OCI-LY3 (cell line): ENCODE measurements at regions not wholly inside any gene's neighbourhood (a gene's known extent, or its start where the extent isn't known, plus 50 kb on each side); places are given as distances from the start of the nearest gene placed in this dataset.

Experiments
- H2AFZ ChIP-seq: fragments of 200-600, 300-600 bp; shearing (Covaris generic); 2 replicates; pipeline ENCODE4 v1.6.0; 2014; ENCODE audit warnings: antibody characterized with exemption, low read depth, low read length
- H3K27ac ChIP-seq: fragments of 200-600, 300-600 bp; sonication (generic); 2 replicates; pipeline ENCODE4 v1.5.1; 2014; ENCODE audit warnings: mild to moderate bottlenecking, low read length, moderate library complexity, mixed read lengths
- H3K27me3 ChIP-seq: fragments of 200-600, 300-600 bp; sonication (generic); 2 replicates; pipeline ENCODE4 v1.6.1; 2014; ENCODE audit warnings: low read depth, low read length, mixed read lengths
- H3K36me3 ChIP-seq: fragments of 200-600, 300-600 bp; sonication (generic); replicated peaks from 2 replicates; pipeline ENCODE3; 2014; ENCODE audit warnings: low read depth, low read length, mixed read lengths
- H3K4me1 ChIP-seq: fragments of 300-600, 200-600 bp; sonication (generic); 2 replicates; pipeline ENCODE4 v1.6.1; 2014; ENCODE audit warnings: low read length, mixed read lengths
- H3K4me2 ChIP-seq: fragments of 200-600, 300-600 bp; sonication (generic); 2 replicates; pipeline ENCODE4 v1.6.1; 2014; ENCODE audit warnings: low read length, mixed read lengths
- H3K4me3 ChIP-seq: fragments of 300-600, 200-600 bp; sonication (generic); 2 replicates; pipeline ENCODE4 v1.5.1; 2014; ENCODE audit warnings: antibody characterized with exemption, mild to moderate bottlenecking, low read length, moderate library complexity
- H3K79me2 ChIP-seq: fragments of 300-600, 200-600 bp; shearing (Covaris generic); 2 replicates; pipeline ENCODE4 v1.6.1; 2014; ENCODE audit warnings: mild to moderate bottlenecking, low read length, mixed read lengths
- H3K9ac ChIP-seq: fragments of 300-600, 200-600 bp; shearing (Covaris generic); 2 replicates; pipeline ENCODE4 v1.6.0; 2014; ENCODE audit warnings: mild to moderate bottlenecking, low read length, moderate library complexity
- H3K9me3 ChIP-seq: fragments of 200-600, 300-600 bp; shearing (Covaris generic); 2 replicates; pipeline ENCODE4 v1.6.1; 2014; ENCODE audit warnings: low read length, mixed read lengths; ENCODE audit not compliant: insufficient read depth
- H4K20me1 ChIP-seq: fragments of 200-600, 300-600 bp; sonication (generic); 2 replicates; pipeline ENCODE4 v1.6.1; 2016; ENCODE audit warnings: low read length, mixed read lengths; ENCODE audit not compliant: insufficient read depth
- EZH2phosphoT487 ChIP-seq: fragments of 200-600 bp; shearing (Covaris generic); IDR thresholded peaks from 2 replicates; pipeline ENCODE4 v1.6.1; 2018; ENCODE audit warnings: antibody characterized with exemption, mixed run types, low read depth
- TF ChIP-seq, protein P1 (sequence below): fragments of 200-600, 300-600 bp; sonication (generic); IDR thresholded peaks from 2 replicates; pipeline ENCODE4 v1.5.1; 2014; ENCODE audit warnings: antibody characterized with exemption, low read length, low read depth

DNA sequence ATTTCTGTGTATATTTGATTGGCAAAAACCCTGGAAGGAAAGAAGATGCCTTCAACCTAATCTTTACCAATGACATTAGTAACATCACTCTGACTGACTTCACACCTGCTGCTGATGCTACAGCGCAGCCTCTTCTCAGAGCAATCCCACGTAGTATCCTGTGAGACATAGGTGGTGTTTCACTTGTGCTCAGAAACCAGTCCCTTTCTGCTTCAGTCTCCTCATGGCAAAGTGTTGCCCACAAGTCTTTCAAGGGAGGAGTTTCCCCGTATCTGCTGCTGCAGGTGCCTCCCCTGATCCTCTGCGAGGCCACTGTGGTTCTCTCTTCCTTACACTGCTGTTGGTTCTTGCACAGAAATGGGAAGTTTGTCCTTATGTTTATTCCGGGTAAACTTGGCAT lies 433.2 kb upstream of the TNP1 start:
- no peak overlapping the region for H3K27ac ChIP-seq
- peaks cover 9% of the 10 kb centered on the region; the same call in 1 of the 2 replicates for H3K27me3 ChIP-seq
- TF ChIP-seq EZH2phosphoT487: no peak
- TF ChIP-seq, protein P1, sequence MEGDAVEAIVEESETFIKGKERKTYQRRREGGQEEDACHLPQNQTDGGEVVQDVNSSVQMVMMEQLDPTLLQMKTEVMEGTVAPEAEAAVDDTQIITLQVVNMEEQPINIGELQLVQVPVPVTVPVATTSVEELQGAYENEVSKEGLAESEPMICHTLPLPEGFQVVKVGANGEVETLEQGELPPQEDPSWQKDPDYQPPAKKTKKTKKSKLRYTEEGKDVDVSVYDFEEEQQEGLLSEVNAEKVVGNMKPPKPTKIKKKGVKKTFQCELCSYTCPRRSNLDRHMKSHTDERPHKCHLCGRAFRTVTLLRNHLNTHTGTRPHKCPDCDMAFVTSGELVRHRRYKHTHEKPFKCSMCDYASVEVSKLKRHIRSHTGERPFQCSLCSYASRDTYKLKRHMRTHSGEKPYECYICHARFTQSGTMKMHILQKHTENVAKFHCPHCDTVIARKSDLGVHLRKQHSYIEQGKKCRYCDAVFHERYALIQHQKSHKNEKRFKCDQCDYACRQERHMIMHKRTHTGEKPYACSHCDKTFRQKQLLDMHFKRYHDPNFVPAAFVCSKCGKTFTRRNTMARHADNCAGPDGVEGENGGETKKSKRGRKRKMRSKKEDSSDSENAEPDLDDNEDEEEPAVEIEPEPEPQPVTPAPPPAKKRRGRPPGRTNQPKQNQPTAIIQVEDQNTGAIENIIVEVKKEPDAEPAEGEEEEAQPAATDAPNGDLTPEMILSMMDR: no peak

DNA sequence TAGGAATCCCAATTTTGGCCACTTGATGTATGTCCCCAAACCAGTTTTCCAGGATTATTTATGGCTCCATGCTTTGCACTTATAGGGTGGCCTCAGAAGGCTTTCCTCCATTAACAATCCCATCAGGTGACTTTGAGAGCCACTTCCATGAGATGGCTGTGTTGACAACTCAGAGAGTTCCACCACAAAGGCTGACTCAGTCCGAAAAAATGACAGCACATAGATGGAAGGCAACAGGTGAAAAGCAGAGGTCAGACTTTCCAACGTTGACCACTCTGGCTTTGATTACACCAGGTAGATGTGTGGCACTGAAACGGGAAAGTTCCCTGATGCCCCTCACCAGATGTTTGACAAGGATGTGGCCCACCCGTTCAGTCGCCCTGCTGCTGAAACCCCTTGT lies 431.4 kb upstream of the TNP1 start:
- Histone ChIP-seq H3K27ac (no peak overlapping the region), H3K9me3 (no peaks in the 10 kb centered on the region), H3K4me2 (no peak overlapping the region), H4K20me1 (no peaks in the 10 kb centered on the region), H3K79me2 (no peaks in the 10 kb centered on the region), H3K36me3 (no peaks in the 10 kb centered on the region), H3K4me1 (no peaks in the 10 kb centered on the region), H3K4me3 (no peak overlapping the region), H2AFZ (no peak overlapping the region), H3K27me3 (peaks cover 5% of the 10 kb centered on the region; the same call in 1 of the 2 replicates), H3K9ac (no peak overlapping the region)
- no peak for TF ChIP-seq EZH2phosphoT487
- TF ChIP-seq, protein P1: no peak

More for the DNA sequence above, 433.2 kb upstream of the TNP1 start:
- Histone ChIP-seq H3K9ac (no peak overlapping the region), H3K36me3 (no peaks in the 10 kb centered on the region), H3K79me2 (no peaks in the 10 kb centered on the region), H3K9me3 (no peaks in the 10 kb centered on the region), H2AFZ (no peak overlapping the region), H3K4me2 (no peak overlapping the region), H4K20me1 (no peaks in the 10 kb centered on the region), H3K4me3 (no peak overlapping the region), H3K4me1 (no peaks in the 10 kb centered on the region)

DNA sequence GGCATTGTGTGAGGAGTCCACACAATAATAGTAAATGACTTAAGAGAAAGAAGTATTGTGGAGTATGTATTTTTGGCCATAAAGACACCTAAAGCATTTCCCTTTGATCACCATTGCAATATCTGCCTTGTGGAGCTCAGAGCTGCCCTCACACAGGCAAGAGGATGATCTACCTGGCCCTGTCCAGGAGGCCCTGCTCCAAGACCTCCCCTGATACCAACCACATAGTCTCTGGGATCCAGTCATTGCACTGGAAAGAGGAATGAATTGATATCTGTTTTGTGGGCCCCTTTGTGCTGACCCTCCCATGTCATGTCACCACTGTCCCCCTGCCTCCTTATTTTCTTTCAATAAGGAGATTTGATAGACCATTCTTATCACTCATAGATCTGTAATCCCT lies 430.6 kb upstream of the TNP1 start:
- Histone ChIP-seq H3K79me2 (no peaks in the 10 kb centered on the region), H3K9ac (no peak overlapping the region), H3K4me1 (no peaks in the 10 kb centered on the region), H3K36me3 (no peaks in the 10 kb centered on the region), H3K4me3 (no peak overlapping the region), H3K4me2 (no peak overlapping the region), H3K27ac (no peak overlapping the region), H4K20me1 (no peaks in the 10 kb centered on the region), H3K27me3 (peaks cover 5% of the 10 kb centered on the region; the same call in 1 of the 2 replicates), H3K9me3 (no peaks in the 10 kb centered on the region), H2AFZ (no peak overlapping the region)
- TF ChIP-seq, protein P1: no peak
- TF ChIP-seq EZH2phosphoT487: no peak

DNA sequence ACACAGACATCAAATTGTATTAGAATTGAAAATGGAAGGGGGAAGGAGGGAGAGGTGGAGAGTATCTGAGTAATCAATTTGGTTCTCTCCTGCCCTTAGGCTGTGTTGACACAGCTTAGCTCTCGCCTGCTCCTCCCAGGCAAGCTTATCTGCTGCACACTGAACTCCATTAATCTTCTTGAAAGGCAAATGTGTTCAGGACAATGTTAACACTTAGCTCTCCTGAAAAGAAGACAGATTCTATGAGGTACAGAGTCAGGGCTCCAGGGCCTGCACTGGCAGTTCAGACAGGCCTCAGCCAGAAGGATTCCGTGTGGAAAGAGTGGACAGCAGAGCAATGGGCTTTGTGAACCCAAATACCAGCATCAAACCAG lies 430.0 kb upstream of the TNP1 start:
- no peak overlapping the region for H3K9ac ChIP-seq
- H3K27me3 ChIP-seq: peaks cover 5% of the 10 kb centered on the region; the same call in 1 of the 2 replicates
- H3K4me2 ChIP-seq: no peak overlapping the region
- H3K4me3 ChIP-seq: no peak overlapping the region
- no peaks in the 10 kb centered on the region for H3K9me3 ChIP-seq
- no peaks in the 10 kb centered on the region for H3K36me3 ChIP-seq
- H4K20me1 ChIP-seq: no peaks in the 10 kb centered on the region
- H3K4me1 ChIP-seq: no peaks in the 10 kb centered on the region
- no peak overlapping the region for H3K27ac ChIP-seq
- H3K79me2 ChIP-seq: no peaks in the 10 kb centered on the region
- TF ChIP-seq, protein P1: no peak
- TF ChIP-seq EZH2phosphoT487: no peak
- H2AFZ ChIP-seq: no peak overlapping the region
